Upper lobe of left lung (tissue), 4 donors: ENCODE measurements at regions not wholly inside any gene's neighbourhood (a gene's known extent, or its start where the extent isn't known, plus 50 kb on each side); places are given as distances from the start of the nearest gene placed in this dataset.

Source experiments
- CTCF ChIP-seq, 6 experiments: fragments of 450-650 bp in 4 of 6; fragments of 200-600 bp in 2 of 6; sonication (generic) in 2 of 6; IDR thresholded peaks; one replicate each; pipeline ENCODE4 v1.5.1; 2016 to 2019; ENCODE audit warnings: antibody characterized with exemption in 6 of 6
- EP300 ChIP-seq, 4 donors: sonication (generic); formaldehyde crosslinking; IDR thresholded peaks; one replicate each; pipeline ENCODE4 v1.5.1; 2017; ENCODE audit warnings: antibody characterized with exemption in 4 of 4, control low read depth in 2 of 4
- POLR2A ChIP-seq, 4 donors: fragments of 450-650 bp; IDR thresholded peaks; one replicate each; pipeline ENCODE4 v1.5.1; 2016 to 2017; ENCODE audit warnings: antibody characterized with exemption in 4 of 4, mild to moderate bottlenecking in 2 of 4

DNA sequence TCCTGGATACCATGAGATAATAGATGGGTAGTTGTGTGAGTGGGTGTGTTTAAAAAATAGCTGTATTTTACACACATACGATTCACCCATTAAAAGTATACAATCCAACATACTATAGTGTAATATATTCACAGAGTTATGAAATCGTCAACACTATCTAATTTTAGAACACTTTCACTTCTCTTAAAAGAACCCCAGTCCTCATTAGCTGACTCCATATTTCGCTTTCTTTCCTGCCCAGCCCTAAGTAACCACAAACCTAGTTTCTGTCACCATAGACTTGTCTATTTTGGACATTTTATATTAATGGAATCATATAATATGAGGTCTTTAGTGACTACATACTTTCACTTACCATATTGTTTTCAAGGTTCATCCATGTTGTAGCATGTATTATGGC, 63.8 kb upstream of the S1PR3 start:
- TF ChIP-seq POLR2A (IDR thresholded peaks at IDR 0.05) (no peak), CTCF (IDR thresholded peaks at IDR 0.05) (no peak), EP300 (IDR thresholded peaks at IDR 0.05) (no peak)
